Spinal cord (tissue), 9 donors: ENCODE measurements at regions not wholly inside any gene's neighbourhood (a gene's known extent, or its start where the extent isn't known, plus 50 kb on each side); places are given as distances from the start of the nearest gene placed in this dataset.
A peak's percentile ranks its signal among the peaks of the same experiment; 100 is the strongest.
"Not testable (repeated sequence)": the region's sequence is repeated elsewhere in the genome, so short reads cannot be mapped to it uniquely, and the experiment has no call there.

Experiments
- DNase-seq, 6 donors: peaks; one replicate each; pipeline versions ENCODE4 v3.0.0 to v3.0.0-alpha.2; 2013 to 2015; ENCODE audit warnings: low spot score in 6 of 6, low read depth in 4 of 6
- H3K27ac ChIP-seq: one replicate; pipeline ENCODE4 v1.5.1; 2013; ENCODE audit warnings: low read depth, low read length, control low read depth
- H3K27me3 ChIP-seq: one replicate; pipeline ENCODE4 v1.6.1; 2013; ENCODE audit warnings: low read length; ENCODE audit not compliant: control insufficient read depth, insufficient read depth
- H3K36me3 ChIP-seq: one replicate; pipeline ENCODE4 v1.6.1; 2013; ENCODE audit warnings: low read length; ENCODE audit not compliant: control insufficient read depth, insufficient read depth
- H3K4me1 ChIP-seq: one replicate; pipeline ENCODE4 v1.6.1; 2013; ENCODE audit warnings: low read length; ENCODE audit not compliant: control insufficient read depth, insufficient read depth
- H3K4me3 ChIP-seq: one replicate; pipeline ENCODE4 v1.5.1; 2013; ENCODE audit warnings: low read depth, low read length, control low read depth
- H3K9me3 ChIP-seq: one replicate; pipeline ENCODE4 v1.6.1; 2013; ENCODE audit warnings: low read length; ENCODE audit not compliant: control insufficient read depth, insufficient read depth
- WGBS: methylation state at CpG from one replicate; pipeline ENCODE4 v1.1.5; 2013; ENCODE audit warnings: missing lambda C conversion rate; ENCODE audit not compliant: insufficient coverage; 5-methylcytosine and 5-hydroxymethylcytosine counted together
- donor health status: healthy.

DNA sequence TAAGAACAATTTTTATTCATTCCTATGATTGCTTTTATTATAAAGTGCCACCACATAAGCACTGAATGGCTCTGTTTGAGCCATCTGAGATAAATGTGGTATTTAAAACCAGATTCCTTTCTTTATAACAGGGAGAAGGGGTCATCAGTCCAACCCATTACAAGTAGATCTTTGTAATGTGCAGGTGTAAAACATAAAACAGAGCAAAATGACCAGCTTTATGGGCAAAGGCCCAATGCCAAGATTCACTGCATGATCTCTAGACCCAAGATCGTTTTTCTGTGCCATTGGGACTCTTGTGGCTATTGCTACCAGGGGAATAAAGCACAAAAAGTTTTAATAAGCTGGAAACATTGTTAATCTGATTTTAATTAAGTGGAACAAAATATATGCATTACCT lies 469.9 kb downstream of the PRR16 start:
- Histone ChIP-seq H3K27ac (no peak overlapping the region), H3K36me3 (no peaks in the 10 kb centered on the region), H3K4me3 (no peak overlapping the region), H3K27me3 (no peaks in the 10 kb centered on the region), H3K9me3 (no peaks in the 10 kb centered on the region), H3K4me1 (no peaks in the 10 kb centered on the region)
- WGBS: no CpG with 5 or more reads among the region's 1 CpG
- peak in 1 of 6 donors; percentile 5 for DNase-seq

DNA sequence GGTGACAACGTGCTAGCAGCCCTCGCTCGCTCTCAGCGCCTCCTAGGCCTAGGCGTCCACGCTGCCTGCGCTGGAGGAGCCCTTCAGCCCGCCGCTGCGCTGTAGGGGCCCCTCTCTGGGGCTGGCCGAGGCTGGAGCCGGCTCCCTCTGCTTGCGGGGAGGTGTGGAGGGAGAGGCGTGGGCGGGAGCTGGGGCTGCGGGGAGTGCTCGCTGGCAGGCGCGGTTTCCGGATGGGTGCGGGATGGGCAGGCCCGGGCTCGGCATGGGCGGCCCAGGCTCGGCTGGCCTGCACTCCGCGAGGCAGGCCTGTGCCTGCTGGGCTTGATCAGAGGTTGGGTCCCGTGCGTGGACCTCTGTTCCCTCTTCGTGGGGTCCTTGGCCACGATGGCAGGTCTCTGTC lies 472.6 kb downstream of the PRR16 start:
- Histone ChIP-seq H3K36me3 (no peaks in the 10 kb centered on the region), H3K4me1 (no peaks in the 10 kb centered on the region), H3K27me3 (no peaks in the 10 kb centered on the region), H3K27ac (no peak overlapping the region), H3K4me3 (no peak overlapping the region), H3K9me3 (no peaks in the 10 kb centered on the region)
- WGBS: 92% methylated on average over 31 of the region's 31 CpGs
- no peak for DNase-seq

DNA sequence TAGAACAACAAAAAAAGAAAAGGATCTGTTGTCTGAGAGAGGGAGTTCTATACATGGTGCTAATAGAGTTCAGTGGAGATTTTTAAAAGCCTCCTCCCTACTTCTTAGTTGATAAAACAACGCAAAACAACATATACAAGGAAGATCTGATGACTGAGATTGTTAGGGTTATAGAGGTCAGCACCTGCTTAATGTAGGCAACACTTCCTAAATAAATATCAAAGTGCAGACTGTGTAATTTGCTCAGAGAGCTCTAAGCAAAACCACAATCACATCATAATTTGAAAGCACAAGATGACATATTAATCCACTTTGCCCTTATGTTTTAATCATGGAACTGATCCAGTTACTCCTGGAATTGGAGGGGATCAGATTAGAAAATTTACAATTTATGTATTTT lies 474.5 kb downstream of the PRR16 start:
- Histone ChIP-seq H3K36me3 (no peaks in the 10 kb centered on the region), H3K4me3 (no peak overlapping the region), H3K27me3 (no peaks in the 10 kb centered on the region), H3K27ac (no peak overlapping the region), H3K9me3 (no peaks in the 10 kb centered on the region), H3K4me1 (no peaks in the 10 kb centered on the region)
- no CpG with 5 or more reads among the region's 1 CpG for WGBS
- no peak for DNase-seq

DNA sequence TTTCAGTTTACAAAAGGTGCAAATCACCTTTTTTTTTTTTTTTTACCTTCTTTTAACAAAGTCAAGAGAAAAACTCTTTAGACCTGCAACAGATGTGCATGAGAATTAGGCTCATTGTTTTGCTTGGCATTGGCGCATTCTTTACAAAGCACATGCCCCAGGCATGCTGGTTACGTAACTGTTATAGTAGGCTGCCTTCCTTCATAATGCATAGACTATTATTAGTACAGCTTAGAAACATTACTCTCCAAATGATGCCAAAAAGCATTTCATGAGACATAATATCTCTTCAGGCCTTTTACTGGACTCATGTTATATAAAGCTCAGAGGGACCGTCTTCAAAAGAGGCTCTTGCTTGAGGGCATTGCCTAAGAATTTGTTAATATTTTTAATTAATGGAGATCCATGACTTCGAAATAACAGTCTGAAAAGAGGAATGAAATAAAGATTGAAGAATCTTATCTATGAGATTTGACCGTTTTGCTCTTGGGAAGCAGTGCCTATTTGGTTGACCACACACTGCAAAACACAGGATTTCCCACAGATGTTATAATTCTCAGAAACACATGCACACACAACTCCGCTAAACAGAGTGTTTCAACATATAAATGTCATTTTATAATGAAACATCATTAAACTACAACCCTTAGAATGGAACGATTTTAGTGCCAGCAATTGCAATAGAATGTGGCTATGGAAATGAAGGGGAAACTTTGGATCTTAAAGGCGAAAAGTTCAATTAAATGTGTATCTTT lies 478.7 kb downstream of the PRR16 start:
- Histone ChIP-seq H3K4me1 (no peaks in the 10 kb centered on the region), H3K4me3 (no peak overlapping the region), H3K36me3 (no peaks in the 10 kb centered on the region), H3K9me3 (no peaks in the 10 kb centered on the region), H3K27me3 (no peaks in the 10 kb centered on the region), H3K27ac (no peak overlapping the region)
- DNase-seq: peak in 1 of 6 donors; percentile 7
- WGBS: 100% methylated on average over 1 of the region's 8 CpGs

DNA sequence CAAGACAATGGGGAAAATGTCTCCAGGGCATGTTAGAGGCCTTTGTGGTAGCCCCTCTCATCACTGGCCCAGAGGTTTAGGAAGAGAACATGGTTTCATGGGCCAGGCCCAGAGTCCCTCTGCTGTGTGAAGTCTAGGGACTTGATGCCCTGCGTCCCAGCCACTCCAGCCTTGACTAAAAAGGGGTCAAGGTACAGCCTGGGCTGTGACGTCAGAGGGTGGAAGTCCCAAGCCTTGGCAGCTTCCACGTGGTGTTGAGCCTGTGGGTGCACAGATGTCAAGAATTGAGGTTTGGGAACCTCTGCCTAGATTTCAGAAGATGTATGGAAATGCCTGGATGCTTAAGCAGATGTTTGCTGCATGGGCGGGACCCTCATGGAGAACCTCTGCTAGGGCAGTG lies 485.5 kb downstream of the PRR16 start:
- not testable (repeated sequence) for H3K4me1 ChIP-seq, DNase-seq, H3K27me3 ChIP-seq, H3K9me3 ChIP-seq, H3K4me3 ChIP-seq, H3K36me3 ChIP-seq, H3K27ac ChIP-seq
- 80% methylated on average over 4 of the region's 4 CpGs for WGBS

DNA sequence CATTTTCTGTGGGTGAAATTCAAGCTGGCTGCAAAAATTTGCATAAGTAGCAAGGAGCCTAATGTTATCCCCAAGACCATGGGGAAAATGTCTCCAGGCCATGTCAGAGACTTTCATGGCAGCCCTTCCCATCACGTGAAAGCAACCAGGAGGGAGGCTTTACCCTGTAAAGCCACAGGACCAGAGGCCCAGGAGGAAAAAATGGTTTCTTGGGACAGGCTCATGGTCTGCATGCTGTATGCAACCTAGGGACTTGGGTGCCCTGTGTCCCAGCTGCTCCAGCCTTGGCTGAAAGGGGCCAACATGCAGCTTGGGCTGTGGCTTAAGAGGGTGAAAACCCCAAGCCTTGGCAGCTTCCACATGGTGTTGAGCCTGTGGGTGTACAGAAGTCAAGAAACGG lies 489.3 kb downstream of the PRR16 start:
- H3K36me3 ChIP-seq, DNase-seq, H3K27ac ChIP-seq, H3K4me3 ChIP-seq, H3K9me3 ChIP-seq, H3K4me1 ChIP-seq, H3K27me3 ChIP-seq: not testable (repeated sequence)
- 67% methylated on average over 1 of the region's 2 CpGs for WGBS

DNA sequence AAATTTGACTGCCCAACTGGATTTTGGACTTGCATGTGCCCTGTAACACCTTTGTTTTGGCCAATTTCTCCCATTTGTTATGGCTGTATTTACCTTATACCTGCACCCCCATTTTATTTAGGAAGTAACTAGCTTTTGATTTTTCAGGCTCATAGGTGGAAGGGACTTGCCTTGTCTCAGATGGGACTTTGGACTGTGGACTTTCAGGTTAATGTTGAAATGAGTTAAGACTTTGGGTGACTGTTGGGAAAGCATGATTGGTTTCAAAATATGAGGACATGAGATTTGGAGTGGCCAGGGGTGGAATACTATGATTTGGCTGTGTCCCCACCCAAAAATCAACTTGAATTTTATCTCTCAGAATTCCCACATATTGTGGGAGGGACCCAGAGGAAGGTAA lies 490.2 kb downstream of the PRR16 start:
- Histone ChIP-seq H3K4me3 (no peak overlapping the region), H3K4me1 (no peaks in the 10 kb centered on the region), H3K27ac (no peak overlapping the region), H3K27me3 (no peaks in the 10 kb centered on the region), H3K36me3 (no peaks in the 10 kb centered on the region), H3K9me3 (peaks cover 9% of the 10 kb centered on the region)
- DNase-seq: no peak

DNA sequence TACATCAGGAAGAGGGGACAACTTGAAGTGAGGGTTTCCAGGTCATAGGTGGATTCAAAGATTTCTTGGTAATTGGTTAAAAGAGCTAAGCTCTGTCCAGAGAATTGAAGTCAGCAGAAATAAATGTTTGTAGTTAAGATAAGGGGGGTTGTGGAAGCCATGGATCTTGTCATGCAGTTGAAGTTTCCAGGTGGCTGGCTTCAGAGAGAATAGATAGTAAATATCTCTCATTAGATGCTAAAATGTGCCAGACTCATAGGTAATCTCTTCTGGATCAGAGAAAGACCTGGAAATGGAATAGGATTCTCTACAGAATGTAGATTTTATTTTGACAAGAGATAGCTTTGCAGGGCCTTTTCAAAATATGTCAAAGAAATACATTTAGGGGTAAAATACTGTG lies 491.7 kb downstream of the PRR16 start:
- no peaks in the 10 kb centered on the region for H3K36me3 ChIP-seq

DNA sequence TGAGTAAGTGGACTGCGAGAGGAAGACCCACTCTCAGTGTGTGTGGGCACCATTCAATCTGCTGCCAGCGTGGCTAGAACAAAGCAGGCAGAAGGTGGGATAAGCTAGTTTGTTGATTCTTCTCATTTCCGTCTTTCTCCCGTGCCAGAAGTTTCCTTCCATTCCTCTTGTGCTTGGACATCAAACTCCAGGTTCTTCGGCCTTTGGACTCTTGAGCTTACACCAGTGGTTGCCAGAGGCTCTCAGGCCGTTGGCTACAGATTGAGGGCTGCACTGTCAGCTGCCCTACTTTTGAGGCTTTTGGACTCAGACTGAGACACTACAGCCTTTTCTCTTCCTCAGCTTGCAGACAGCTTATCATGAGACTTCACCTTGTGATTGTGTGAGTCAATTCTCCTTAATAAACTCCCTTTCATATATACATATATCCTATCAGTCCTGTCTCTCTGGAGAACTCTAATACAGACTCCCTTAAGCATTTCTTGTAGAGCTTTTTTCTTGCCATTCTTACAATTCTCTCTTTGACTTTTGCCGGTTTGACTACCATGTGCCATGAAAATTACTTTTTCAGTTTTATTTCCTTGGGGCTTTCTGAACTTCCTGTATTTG lies 494.9 kb downstream of the PRR16 start:
- Histone ChIP-seq H3K4me1 (no peaks in the 10 kb centered on the region), H3K9me3 (no peaks in the 10 kb centered on the region), H3K4me3 (no peak overlapping the region), H3K27ac (no peak overlapping the region), H3K27me3 (no peaks in the 10 kb centered on the region), H3K36me3 (no peaks in the 10 kb centered on the region)
- DNase-seq: no peak
- WGBS: 86% methylated on average over 6 of the region's 7 CpGs

More for the DNA sequence above, 491.7 kb downstream of the PRR16 start:
- no peak for DNase-seq
- peaks cover 9% of the 10 kb centered on the region for H3K9me3 ChIP-seq
- no peak overlapping the region for H3K4me3 ChIP-seq
- no peaks in the 10 kb centered on the region for H3K4me1 ChIP-seq
- no peak overlapping the region for H3K27ac ChIP-seq
- no peaks in the 10 kb centered on the region for H3K27me3 ChIP-seq

DNA sequence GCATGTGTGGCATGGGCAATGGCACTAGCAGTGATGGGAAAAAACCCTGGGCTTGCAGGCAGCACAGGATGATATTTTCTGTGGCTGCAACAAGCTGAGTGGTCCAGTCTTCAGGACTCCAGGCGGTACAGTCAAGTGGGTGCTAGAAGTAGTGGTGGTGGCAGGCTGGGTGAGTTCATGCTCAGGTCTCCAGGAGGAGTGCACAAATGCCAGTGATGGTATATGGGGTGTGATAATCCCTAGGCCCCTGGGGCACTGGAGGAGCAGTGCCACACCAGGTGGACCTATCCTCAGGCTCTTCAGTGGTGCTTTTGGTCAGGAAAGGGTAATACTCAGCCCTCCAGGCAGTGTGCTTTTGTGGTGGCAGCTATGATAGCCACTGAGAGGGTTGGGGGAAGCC lies 496.4 kb downstream of the PRR16 start:
- WGBS: 100% methylated on average over 1 of the region's 1 CpG

More for the DNA sequence above, 496.4 kb downstream of the PRR16 start:
- Histone ChIP-seq H3K4me3 (no peak overlapping the region), H3K36me3 (no peaks in the 10 kb centered on the region), H3K4me1 (no peaks in the 10 kb centered on the region), H3K27ac (no peak overlapping the region), H3K27me3 (no peaks in the 10 kb centered on the region), H3K9me3 (no peaks in the 10 kb centered on the region)
- no peak for DNase-seq
